GM18498 (cell line): ENCODE measurements at regions not wholly inside any gene's neighbourhood (a gene's known extent, or its start where the extent isn't known, plus 50 kb on each side); places are given as distances from the start of the nearest gene placed in this dataset.
A peak's percentile ranks its signal among the peaks of the same experiment; 100 is the strongest.

Experiments
- ATAC-seq: cut with Tn5 transposase; IDR thresholded peaks from one replicate; pipeline ENCODE4 v1.9.1; 2021; ENCODE audit warnings: mild to moderate bottlenecking, moderate library complexity; ENCODE audit not compliant: unreplicated experiment

- no peak for ATAC-seq
Measured at GRCh38 chr12:93011100-93011499, 82.0 kb upstream of the EEA1 start.

- no peak for ATAC-seq
Measured at GRCh38 chr12:93015871-93016751, 87.0 kb upstream of the EEA1 start.

- no peak for ATAC-seq
Measured at GRCh38 chr12:93016752-93017350, 87.8 kb upstream of the EEA1 start.

- ATAC-seq: no peak
Measured at GRCh38 chr12:93018610-93019009, 89.5 kb upstream of the EEA1 start.

DNA sequence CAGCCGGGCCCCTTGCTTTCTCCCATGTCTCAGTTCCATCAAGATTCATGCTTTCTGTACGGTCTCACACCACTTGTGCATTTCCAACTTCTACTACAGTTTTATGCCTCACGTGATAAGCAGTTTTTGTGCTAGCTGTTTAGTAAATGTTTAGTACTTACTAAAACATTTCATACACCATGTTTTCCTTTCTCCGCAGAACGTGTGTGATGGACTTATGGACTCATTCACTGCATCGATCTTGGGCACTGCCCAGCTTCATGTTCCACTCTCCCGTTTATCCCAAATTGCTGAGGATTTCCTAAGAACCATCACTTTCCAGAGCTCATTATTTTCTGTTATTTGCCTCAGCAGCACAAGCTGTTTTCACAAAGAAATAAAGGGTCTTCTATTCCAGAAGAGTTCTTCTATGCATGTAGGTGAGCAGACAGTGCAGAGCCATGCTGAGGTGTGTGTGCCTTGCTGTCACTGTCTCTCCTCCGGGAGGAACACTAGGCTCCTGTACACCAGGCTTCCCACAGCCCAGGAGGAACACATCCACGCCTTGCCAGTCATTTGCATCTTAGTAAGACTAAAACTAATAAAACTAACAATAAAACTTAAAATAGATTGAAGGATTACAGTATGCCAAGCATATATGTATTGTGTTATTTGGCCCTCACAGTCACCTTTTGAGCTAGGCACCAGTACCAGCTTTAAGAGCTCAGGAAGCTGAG, 90.3 kb upstream of the EEA1 start:
- no peak for ATAC-seq

DNA sequence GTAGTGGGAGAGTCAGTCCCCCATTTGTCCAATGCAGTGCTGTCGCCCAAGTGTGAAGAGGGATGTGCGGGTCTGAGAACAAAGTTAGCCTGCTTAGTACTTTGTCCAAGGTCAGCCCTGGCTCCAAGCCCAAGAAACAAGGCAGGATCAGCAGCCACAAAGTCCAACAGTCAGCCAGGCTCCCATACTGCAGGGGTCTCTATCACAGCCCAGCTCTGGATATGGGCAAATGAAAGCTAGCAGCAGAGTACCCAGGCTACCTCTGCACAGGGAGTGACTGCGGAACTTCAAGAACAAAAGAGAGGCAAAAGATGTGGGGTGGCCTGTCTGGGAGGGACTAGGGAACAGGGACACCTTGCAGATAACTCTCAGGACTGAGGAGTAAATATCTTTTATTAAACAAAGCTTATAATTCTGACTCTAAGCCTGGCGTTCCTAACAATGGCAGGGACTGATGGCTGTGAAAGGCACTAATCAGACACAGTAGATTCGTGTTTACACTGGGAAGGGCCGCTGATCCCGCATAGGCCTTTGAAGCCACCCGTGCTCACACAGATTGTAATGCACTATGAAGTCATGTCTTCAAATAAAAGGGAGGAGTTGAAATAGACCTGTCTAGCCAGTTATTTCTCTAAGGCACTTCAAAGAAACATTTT, 91.0 kb upstream of the EEA1 start:
- ATAC-seq: no peak

- ATAC-seq: no peak
Measured at GRCh38 chr12:93020631-93021597, 91.8 kb upstream of the EEA1 start.

- ATAC-seq: no peak
Measured at GRCh38 chr12:93022603-93023340, 93.7 kb upstream of the EEA1 start.

DNA sequence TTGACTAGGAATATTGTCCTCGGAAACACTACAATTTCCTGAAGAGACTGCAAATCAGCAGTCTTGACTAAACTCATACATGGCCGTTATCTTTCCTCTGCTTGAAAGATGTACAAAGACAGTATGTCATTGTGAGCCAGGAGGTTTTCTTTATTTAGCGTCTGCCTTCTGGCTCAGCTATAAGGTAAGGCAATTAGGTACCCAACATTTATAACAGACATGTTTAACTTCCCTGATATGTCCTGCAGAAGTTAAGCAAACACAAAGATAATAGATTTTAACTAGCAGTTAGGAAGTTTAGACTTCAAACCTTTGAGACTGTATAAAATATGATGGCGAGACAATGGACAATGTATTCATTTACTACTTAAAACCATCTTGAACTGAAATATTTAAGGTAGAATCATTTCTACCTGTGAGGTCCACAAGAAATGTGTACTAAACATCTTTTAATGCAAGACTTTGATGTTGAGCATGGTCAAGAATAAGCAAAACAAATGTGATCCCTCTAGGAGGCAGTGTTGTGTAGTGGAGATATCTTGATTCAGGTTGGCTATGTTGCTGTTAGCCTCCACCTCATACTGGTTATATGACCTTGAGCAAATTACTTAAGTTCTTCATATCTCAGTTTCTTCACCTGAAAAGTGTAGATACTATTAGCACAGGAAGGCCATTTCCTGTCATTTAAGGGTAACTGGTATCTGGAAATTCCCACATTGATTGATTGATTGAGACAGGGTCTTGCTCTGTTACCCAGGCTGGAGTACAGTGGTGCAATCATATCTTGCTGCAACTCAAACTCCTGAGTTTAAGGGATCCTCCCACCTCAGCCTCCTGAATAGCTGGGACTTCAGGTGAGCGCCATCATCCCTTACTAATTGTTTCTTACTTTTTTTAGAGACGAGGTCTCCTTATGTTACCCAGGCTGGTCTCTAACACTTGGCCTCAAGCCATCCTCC, 96.3 kb upstream of the EEA1 start:
- ATAC-seq: peak; percentile 81

DNA sequence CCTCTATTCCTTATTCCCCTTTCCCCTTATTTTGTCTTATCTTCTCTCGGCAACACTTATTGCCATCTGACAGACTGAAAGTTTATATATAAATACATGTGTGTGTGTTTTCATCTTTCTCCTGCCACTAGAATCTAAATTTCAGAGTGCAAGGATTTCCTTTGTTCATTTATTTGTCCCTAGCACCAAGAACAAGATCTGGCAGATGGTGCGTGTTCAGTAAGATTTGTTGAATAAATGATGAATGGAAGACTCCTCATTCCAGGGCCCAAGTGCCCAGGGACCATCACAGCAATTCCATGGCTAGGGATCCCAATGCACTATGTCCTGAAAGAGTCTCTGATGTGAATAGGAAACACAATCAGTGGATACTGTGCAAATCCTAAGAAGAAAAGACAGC, 97.9 kb upstream of the EEA1 start:
- ATAC-seq: no peak

GRCh38 chr12:93029091-93029490, 100.0 kb upstream of the EEA1 start:
- no peak for ATAC-seq

- no peak for ATAC-seq
Measured at GRCh38 chr12:93031028-93031427, 101.9 kb upstream of the EEA1 start.

- ATAC-seq: no peak
Measured at GRCh38 chr12:93032758-93033157, 103.7 kb upstream of the EEA1 start.

DNA sequence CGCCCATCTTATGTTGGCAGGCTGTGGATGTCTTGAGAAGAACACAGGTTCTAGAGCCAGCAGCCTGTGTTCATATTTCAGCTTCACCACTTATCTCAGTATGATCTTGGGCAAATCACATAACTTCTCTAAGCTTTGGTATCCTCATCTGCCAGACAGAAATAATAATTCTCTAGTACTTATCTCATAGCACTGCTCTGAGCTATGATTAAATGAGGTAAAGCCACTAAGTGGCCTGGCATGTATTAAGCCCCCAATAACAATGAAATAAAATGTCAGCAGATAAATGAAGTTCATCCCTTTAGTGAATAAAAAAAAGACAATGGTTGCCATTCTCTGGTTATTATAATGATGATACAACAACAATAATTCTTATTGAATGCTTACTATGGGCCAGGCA, 104.9 kb upstream of the EEA1 start:
- no peak for ATAC-seq

DNA sequence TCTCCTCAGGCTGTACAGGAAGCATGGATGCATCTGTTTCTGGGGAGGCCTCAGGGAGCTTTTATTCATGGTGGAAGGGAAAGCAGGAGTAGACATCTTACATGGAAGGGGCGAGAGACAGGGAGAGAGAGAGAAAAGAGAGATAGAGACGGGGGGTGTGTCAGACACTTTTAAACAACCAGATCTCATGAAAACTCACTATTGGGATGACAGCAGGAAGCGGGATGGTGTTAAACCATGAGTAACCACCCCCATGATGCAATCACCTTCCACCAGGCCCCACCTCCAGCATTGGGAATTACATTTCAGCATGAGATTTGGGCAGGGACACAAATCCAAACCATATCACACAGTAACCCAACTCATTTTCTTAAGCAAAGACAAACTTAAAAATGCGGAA, 110.0 kb upstream of the EEA1 start:
- no peak for ATAC-seq

- ATAC-seq: no peak
Measured at GRCh38 chr12:93039930-93040329, 110.8 kb upstream of the EEA1 start.

GRCh38 chr12:93040367-93040766, 111.3 kb upstream of the EEA1 start:
- no peak for ATAC-seq

GRCh38 chr12:93041416-93041815, 112.3 kb upstream of the EEA1 start:
- no peak for ATAC-seq
